Lower lobe of right lung (tissue), 2 donors: ENCODE measurements at regions not wholly inside any gene's neighbourhood (a gene's known extent, or its start where the extent isn't known, plus 50 kb on each side); places are given as distances from the start of the nearest gene placed in this dataset.

Experiments used
- ATAC-seq, 2 donors: fragments of 200-7000 bp; cut with Tn5 transposase; one replicate each; pipeline ENCODE4 v1.9.1; 2020 to 2022; ENCODE audit warnings: mild to moderate bottlenecking in 2 of 2, moderate library complexity in 2 of 2
- DNase-seq: peaks from one replicate; pipeline ENCODE4 v3.0.0-alpha.2; 2020
- H3K27ac ChIP-seq: fragments of 200-600 bp; one replicate; pipeline ENCODE4 v1.8.0; 2022
- H3K27me3 ChIP-seq: fragments of 200-600 bp; one replicate; pipeline ENCODE4 v1.8.0; 2022; ENCODE audit warnings: low read depth
- H3K36me3 ChIP-seq: fragments of 200-600 bp; one replicate; pipeline ENCODE4 v1.8.0; 2022; ENCODE audit warnings: mild to moderate bottlenecking
- H3K4me1 ChIP-seq: fragments of 200-600 bp; one replicate; pipeline ENCODE4 v1.8.0; 2022
- H3K4me3 ChIP-seq: fragments of 200-600 bp; one replicate; pipeline ENCODE4 v1.8.0; 2022; ENCODE audit warnings: mild to moderate bottlenecking
- H3K9me3 ChIP-seq: fragments of 200-600 bp; one replicate; pipeline ENCODE4 v1.8.0; 2022
- intact Hi-C: fragments of 100-400 bp; cut with DNase I; formaldehyde crosslinking; loops from one replicate; pipeline ENCODE4 v1.11.0; 2022
- TF ChIP-seq, protein P1 (sequence below): fragments of 200-600 bp; IDR thresholded peaks from one replicate; pipeline ENCODE4 v1.8.0; 2022; ENCODE audit warnings: antibody characterized with exemption, mild to moderate bottlenecking
- donor health status: DM: no; HTN: yes; CAD: no; lungs with severe emphysema.

- Histone ChIP-seq H3K4me3 (no peak overlapping the region), H3K27me3 (no peaks in the 10 kb centered on the region), H3K36me3 (no peaks in the 10 kb centered on the region), H3K27ac (no peak overlapping the region), H3K4me1 (no peaks in the 10 kb centered on the region), H3K9me3 (no peaks in the 10 kb centered on the region)
- ATAC-seq: no peak
- intact Hi-C loops: no loop called here
- no peak for DNase-seq
- TF ChIP-seq, protein P1, sequence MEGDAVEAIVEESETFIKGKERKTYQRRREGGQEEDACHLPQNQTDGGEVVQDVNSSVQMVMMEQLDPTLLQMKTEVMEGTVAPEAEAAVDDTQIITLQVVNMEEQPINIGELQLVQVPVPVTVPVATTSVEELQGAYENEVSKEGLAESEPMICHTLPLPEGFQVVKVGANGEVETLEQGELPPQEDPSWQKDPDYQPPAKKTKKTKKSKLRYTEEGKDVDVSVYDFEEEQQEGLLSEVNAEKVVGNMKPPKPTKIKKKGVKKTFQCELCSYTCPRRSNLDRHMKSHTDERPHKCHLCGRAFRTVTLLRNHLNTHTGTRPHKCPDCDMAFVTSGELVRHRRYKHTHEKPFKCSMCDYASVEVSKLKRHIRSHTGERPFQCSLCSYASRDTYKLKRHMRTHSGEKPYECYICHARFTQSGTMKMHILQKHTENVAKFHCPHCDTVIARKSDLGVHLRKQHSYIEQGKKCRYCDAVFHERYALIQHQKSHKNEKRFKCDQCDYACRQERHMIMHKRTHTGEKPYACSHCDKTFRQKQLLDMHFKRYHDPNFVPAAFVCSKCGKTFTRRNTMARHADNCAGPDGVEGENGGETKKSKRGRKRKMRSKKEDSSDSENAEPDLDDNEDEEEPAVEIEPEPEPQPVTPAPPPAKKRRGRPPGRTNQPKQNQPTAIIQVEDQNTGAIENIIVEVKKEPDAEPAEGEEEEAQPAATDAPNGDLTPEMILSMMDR: no peak
These were observed 1041.6 kb upstream of the PRKX start for GRCh38 chrX:4754878-4755604.

DNA sequence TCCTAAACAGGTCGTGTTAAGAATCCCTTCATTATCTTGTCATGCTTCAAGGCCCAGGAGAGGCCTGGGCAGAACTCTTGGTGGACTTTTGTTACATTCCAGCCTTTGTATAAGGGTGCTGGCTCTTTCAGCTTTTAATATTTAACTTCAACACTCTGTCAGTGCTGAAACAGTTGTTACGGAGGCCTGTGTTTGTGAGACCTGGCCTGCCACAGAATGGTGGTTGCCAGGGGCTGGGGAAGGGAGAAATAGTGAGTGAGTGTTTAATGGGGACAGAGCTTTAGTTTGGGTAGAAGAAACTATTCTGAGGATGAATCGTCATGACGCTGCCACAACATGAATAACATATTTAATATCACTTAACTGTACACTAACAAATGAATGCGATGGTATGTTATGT, 1027.6 kb upstream of the PRKX start:
- TF ChIP-seq, protein P1: no peak
- DNase-seq (no peak), ATAC-seq (no peak)
- H3K4me1 ChIP-seq: no peaks in the 10 kb centered on the region
- no peak overlapping the region for H3K27ac ChIP-seq
- H3K27me3 ChIP-seq: no peaks in the 10 kb centered on the region
- H3K36me3 ChIP-seq: no peaks in the 10 kb centered on the region
- no peak overlapping the region for H3K4me3 ChIP-seq
- H3K9me3 ChIP-seq: no peaks in the 10 kb centered on the region
- intact Hi-C loops: no loop called here

DNA sequence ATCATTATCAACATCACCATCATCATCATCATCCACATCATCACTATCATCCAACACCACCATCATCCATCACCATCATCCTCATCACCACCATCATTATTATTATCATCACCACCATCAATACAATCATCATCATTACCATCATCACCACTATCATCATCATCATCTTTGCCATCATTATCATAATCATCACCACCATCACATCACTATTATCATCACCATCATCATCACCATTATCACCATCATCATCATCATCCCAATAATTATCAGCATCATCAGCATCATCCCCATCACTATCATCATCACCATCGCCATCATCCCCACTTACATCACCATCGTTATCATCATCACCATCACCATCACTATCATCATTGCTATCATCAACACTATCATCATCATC, 1021.9 kb upstream of the PRKX start:
- no peak overlapping the region for H3K4me3 ChIP-seq
- intact Hi-C loops: no loop called here
- no peaks in the 10 kb centered on the region for H3K27me3 ChIP-seq
- no peaks in the 10 kb centered on the region for H3K36me3 ChIP-seq
- no peaks in the 10 kb centered on the region for H3K9me3 ChIP-seq
- DNase-seq (no peak), ATAC-seq (no peak)
- no peaks in the 10 kb centered on the region for H3K4me1 ChIP-seq
- H3K27ac ChIP-seq: no peak overlapping the region
- TF ChIP-seq, protein P1: no peak

DNA sequence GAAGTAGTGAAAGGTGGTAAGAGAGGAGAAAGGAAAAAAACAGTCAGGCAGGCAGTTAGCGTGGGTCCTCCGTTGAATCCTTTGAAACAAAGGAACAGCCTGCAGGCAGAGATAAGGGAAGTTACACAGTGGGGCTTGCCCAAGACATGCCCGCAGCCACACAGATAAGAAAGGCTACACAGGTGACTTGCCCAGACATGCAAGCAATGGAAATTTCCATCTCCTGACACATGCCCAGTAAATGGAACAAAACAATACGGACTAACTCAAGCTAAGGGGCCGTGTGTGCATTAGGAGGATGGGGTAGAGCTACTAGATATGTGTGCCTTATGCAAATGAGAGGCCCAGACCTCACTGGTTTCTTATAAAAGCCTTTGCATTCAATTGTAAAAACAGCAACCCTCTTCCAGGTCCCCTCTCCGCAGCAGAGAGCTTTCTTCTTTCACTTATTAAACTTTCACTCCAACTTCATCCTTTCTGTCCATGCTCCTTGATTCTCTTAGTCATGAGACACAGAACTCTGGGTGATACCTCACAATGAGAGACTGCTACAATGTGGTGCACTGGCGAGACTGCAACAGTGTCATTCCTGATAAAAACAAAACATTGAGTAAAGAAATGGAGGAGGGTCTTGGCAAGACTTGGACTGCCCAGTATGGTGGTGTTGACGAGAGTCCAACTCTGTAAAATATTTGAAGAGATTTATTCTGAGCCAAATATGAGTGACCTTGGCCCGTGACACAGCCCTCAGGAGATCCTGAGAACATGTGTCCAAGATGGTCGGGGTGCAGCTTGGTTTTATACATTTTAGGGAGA, 997.4 kb upstream of the PRKX start:
- TF ChIP-seq, protein P1: no peak
- no peak overlapping the region for H3K27ac ChIP-seq
- intact Hi-C loops: no loop called here

DNA sequence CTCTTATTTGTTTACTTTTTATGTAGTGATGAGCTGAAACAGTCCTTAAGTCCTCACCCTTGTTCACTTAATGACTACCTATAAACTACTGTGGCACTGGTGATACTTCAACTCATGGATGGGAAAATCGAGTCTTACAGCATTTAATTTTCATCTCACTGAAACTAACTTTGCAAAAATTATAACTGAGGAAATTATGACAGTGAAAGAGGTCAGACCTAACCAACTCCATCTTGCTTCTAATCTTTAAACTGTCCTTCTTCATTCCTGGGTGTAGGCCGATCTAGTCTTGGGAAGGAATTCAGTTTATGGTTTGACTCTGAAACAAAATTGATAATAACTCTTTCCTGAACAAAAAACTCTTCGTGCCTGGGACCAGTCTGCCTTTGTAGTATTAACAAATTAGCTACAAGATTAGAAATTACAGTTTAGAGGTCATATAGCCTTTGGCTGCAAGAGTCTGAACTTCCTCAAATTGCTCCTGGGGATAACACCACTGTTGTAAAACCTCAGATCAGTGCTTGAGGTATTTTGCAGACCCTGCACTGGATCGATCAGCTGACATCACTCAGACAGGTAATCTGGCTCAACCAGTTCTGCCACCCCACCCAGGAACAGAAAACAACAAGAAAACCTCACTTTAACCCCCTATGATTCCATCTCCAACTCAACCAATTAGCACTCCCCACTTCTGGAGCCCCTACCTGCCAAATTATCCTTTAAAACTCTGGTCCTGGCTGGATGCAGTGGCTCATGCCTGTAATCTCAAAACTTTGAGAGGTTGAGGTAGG, 995.7 kb upstream of the PRKX start:
- no peaks in the 10 kb centered on the region for H3K4me1 ChIP-seq
- DNase-seq (no peak), ATAC-seq (no peak)
- no peaks in the 10 kb centered on the region for H3K36me3 ChIP-seq
- intact Hi-C loops: no loop called here
- no peaks in the 10 kb centered on the region for H3K9me3 ChIP-seq
- H3K4me3 ChIP-seq: no peak overlapping the region
- TF ChIP-seq, protein P1: no peak
- no peaks in the 10 kb centered on the region for H3K27me3 ChIP-seq
- H3K27ac ChIP-seq: no peak overlapping the region

More for the DNA sequence above, 997.4 kb upstream of the PRKX start:
- no peaks in the 10 kb centered on the region for H3K27me3 ChIP-seq
- H3K4me1 ChIP-seq: no peaks in the 10 kb centered on the region
- ATAC-seq (no peak), DNase-seq (no peak)
- no peaks in the 10 kb centered on the region for H3K36me3 ChIP-seq
- H3K9me3 ChIP-seq: no peaks in the 10 kb centered on the region
- H3K4me3 ChIP-seq: no peak overlapping the region
